ENCODE measurements at regions not wholly inside any gene's neighbourhood (a gene's known extent, or its start where the extent isn't known, plus 50 kb on each side); places are given as distances from the start of the nearest gene placed in this dataset.

DNA sequence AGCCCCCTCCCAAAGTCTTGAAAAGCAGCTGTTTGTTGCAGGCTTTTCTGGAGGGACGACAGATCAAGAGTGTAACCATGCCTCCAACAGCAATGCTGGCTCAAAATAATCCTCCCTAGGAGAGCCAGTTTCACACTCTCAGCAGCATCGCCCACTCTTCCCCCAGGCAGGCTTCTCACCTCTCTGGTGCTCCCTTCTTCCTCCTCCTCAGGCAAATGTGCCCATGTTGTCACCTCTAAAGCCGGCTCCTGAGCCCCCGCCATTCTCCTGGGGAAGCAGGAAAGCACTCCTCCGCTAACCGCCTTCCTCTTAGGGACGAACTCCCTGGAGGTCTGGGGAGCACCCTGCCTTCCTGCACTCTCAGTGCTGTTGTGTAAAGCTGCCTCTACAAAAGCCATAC is 98.9 kb upstream of the SGCG start:
- no peaks in the 10 kb centered on the region for H3K27me3 ChIP-seq (ENCODE audit: insufficient read depth)
- no peak overlapping the region for H3K9ac ChIP-seq
- H3K4me2 ChIP-seq: no peak overlapping the region

More for the DNA sequence above, 98.9 kb upstream of the SGCG start:
- Histone ChIP-seq H3K79me2 (ENCODE audit: insufficient read depth) (no peaks in the 10 kb centered on the region), H3F3A (replicated peaks; ENCODE audit: insufficient read depth) (no peaks in the 10 kb centered on the region), H4K20me1 (ENCODE audit: insufficient read depth) (no peaks in the 10 kb centered on the region), H3K4me3 (ENCODE audit: low read depth in 2 of 2, low read length in 1 of 2) (no peak overlapping the region), H2AFZ (ENCODE audit: low read depth) (no peak overlapping the region), H3K27ac (ENCODE audit: low read depth in 2 of 2, low read length in 1 of 2) (no peak overlapping the region), H3K4me1 (ENCODE audit: control insufficient read depth in 1 of 2, insufficient read depth in 2 of 2, low read depth in 1 of 2, low read length in 1 of 2) (no peaks in the 10 kb centered on the region), H3K9me3 (no peaks in the 10 kb centered on the region), H3K36me3 (replicated peaks in 1 of 2; ENCODE audit: control insufficient read depth in 1 of 2, insufficient read depth in 2 of 2, low read length in 1 of 2) (no peaks in the 10 kb centered on the region), H3K9me2 (no peaks in the 10 kb centered on the region)
- TF ChIP-seq RAD21 (IDR thresholded peaks at IDR 0.05; ENCODE audit: low read length) (no peak), POLR2AphosphoS5 (IDR thresholded peaks at IDR 0.05; ENCODE audit: low read depth, low read length) (no peak), RFX5 (IDR thresholded peaks at IDR 0.05; ENCODE audit: low read length) (no peak), EZH2phosphoT487 (IDR thresholded peaks at IDR 0.05; ENCODE audit: borderline replicate concordance, low read depth) (no peak), CTCF (IDR thresholded peaks at IDR 0.05) (no peak), TCF12 (IDR thresholded peaks at IDR 0.05) (no peak), EP300 (IDR thresholded peaks at IDR 0.05; ENCODE audit: borderline replicate concordance in 1 of 2, low read depth in 1 of 2, low read length in 1 of 2) (no peak), YY1 (IDR thresholded peaks at IDR 0.05; ENCODE audit: low read depth) (no peak), FOXM1 (IDR thresholded peaks at IDR 0.05; ENCODE audit: low read depth) (no peak), TEAD4 (IDR thresholded peaks at IDR 0.05; ENCODE audit: borderline replicate concordance, insufficient read depth) (no peak), SMC3 (IDR thresholded peaks at IDR 0.05; ENCODE audit: low read depth, low read length) (no peak), GATA2 (CRISPR knock-in tag; IDR thresholded peaks at IDR 0.05) (no peak), SIN3A (IDR thresholded peaks at IDR 0.05; ENCODE audit: borderline replicate concordance, low read depth, low read length) (no peak), CHD2 (IDR thresholded peaks at IDR 0.05; ENCODE audit: low read length, partially characterized antibody) (no peak), MXI1 (IDR thresholded peaks at IDR 0.05; ENCODE audit: low read depth, low read length) (no peak), FOSL2 (IDR thresholded peaks at IDR 0.05; ENCODE audit: borderline replicate concordance, low read depth) (no peak), GABPA (IDR thresholded peaks at IDR 0.05; ENCODE audit: low read depth) (no peak), NRF1 (IDR thresholded peaks at IDR 0.05; ENCODE audit: low read depth, low read length) (no peak)
- TF ChIP-seq, protein P1, sequence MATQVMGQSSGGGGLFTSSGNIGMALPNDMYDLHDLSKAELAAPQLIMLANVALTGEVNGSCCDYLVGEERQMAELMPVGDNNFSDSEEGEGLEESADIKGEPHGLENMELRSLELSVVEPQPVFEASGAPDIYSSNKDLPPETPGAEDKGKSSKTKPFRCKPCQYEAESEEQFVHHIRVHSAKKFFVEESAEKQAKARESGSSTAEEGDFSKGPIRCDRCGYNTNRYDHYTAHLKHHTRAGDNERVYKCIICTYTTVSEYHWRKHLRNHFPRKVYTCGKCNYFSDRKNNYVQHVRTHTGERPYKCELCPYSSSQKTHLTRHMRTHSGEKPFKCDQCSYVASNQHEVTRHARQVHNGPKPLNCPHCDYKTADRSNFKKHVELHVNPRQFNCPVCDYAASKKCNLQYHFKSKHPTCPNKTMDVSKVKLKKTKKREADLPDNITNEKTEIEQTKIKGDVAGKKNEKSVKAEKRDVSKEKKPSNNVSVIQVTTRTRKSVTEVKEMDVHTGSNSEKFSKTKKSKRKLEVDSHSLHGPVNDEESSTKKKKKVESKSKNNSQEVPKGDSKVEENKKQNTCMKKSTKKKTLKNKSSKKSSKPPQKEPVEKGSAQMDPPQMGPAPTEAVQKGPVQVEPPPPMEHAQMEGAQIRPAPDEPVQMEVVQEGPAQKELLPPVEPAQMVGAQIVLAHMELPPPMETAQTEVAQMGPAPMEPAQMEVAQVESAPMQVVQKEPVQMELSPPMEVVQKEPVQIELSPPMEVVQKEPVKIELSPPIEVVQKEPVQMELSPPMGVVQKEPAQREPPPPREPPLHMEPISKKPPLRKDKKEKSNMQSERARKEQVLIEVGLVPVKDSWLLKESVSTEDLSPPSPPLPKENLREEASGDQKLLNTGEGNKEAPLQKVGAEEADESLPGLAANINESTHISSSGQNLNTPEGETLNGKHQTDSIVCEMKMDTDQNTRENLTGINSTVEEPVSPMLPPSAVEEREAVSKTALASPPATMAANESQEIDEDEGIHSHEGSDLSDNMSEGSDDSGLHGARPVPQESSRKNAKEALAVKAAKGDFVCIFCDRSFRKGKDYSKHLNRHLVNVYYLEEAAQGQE (IDR thresholded peaks at IDR 0.05; ENCODE audit: low read depth, low read length): no peak
- TF ChIP-seq, protein P2, sequence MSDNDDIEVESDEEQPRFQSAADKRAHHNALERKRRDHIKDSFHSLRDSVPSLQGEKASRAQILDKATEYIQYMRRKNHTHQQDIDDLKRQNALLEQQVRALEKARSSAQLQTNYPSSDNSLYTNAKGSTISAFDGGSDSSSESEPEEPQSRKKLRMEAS (IDR thresholded peaks at IDR 0.05; ENCODE audit: low read depth): no peak
- WGBS (ENCODE audit: low lambda C conversion rate): 37% methylated on average over 7 of the region's 7 CpGs
- ChIA-PET CTCF (no interaction called here), POLR2A (no interaction called here)
- DNase-seq: no peak

Data from SK-N-SH (cell line).